HepG2 (cell line): ENCODE measurements at regions not wholly inside any gene's neighbourhood (a gene's known extent, or its start where the extent isn't known, plus 50 kb on each side); places are given as distances from the start of the nearest gene placed in this dataset.
A peak's percentile ranks its signal among the peaks of the same experiment; 100 is the strongest.

ENCODE experiments used
- ATAC-seq: fragments of 200-7000 bp; cut with Tn5 transposase; 3 replicates; pipeline ENCODE4 v1.9.1; 2020; ENCODE audit warnings: mild to moderate bottlenecking, moderate library complexity
- BruUV-seq: library from RNA; stranded (reverse); fragments of 400-500 nt; replicated peaks from 2 replicates; lab custom pipeline; 2021; lab: Mats Ljungman, UMichigan
- CTCF ChIA-PET: fragments of 300-600 bp; formaldehyde crosslinking; extraction: SDS; loops from one replicate; lab custom pipeline; 2021; ENCODE audit warnings: low total read pairs, inconsistent platforms, low intra/inter-chr PET ratio; lab: Yijun Ruan, JAX
- POLR2A ChIA-PET: fragments of 350-600 bp; sonication (Branson Sonifier 250); formaldehyde crosslinking; loops from one replicate; lab custom pipeline; 2020; ENCODE audit warnings: antibody characterized with exemption, inconsistent platforms; lab: Yijun Ruan, JAX
- DNase-seq: peaks from one replicate; pipeline ENCODE4 v3.0.0-alpha.2; 2015; ENCODE audit warnings: low spot score
- FAIRE-seq: peaks from 3 replicates; lab custom pipeline; 2011; peaks lifted over from hg19 to GRCh38; lab: Jason Lieb, UNC
- H2AFZ ChIP-seq: one replicate; pipeline ENCODE4 v1.6.1; 2011; ENCODE audit warnings: low read length, inconsistent platforms
- H3K27ac ChIP-seq: fragments of 300-600 bp; 3 replicates; pipeline ENCODE4 v1.8.0; 2011; ENCODE audit warnings: mixed run types, mild to moderate bottlenecking, mixed read lengths, low read length, inconsistent platforms; ENCODE audit not compliant: insufficient read depth; ENCODE audit errors: extremely low read length
- H3K27me3 ChIP-seq, 2 experiments: fragments of 200-600 bp in 1 of 2; 2 replicates in 1 of 2; 3 replicates in 1 of 2; pipeline versions ENCODE4 v1.6.0 to v1.8.0; 2011; ENCODE audit warnings: low read length in 2 of 2, mild to moderate bottlenecking in 2 of 2, moderate library complexity in 2 of 2, inconsistent platforms in 1 of 2; ENCODE audit not compliant: insufficient read depth in 2 of 2, control insufficient read depth in 1 of 2
- H3K36me3 ChIP-seq, 2 experiments: fragments of 200-600 bp in 1 of 2; replicated peaks in 1 of 2; 2 replicates in 1 of 2; 3 replicates in 1 of 2; pipeline versions ENCODE4 v1.5.1 to v1.8.0; 2011; ENCODE audit warnings: low read length in 2 of 2, inconsistent platforms in 1 of 2; ENCODE audit not compliant: insufficient read depth in 2 of 2, control insufficient read depth in 1 of 2
- H3K4me1 ChIP-seq: 2 replicates; pipeline ENCODE4 v1.5.1; 2012; ENCODE audit warnings: low read length, inconsistent platforms; ENCODE audit not compliant: insufficient read depth
- H3K4me2 ChIP-seq: 2 replicates; pipeline ENCODE4 v1.6.0; 2011; ENCODE audit warnings: low read depth, low read length, inconsistent platforms
- H3K4me3 ChIP-seq, 3 experiments: fragments of 200-600 bp in 1 of 3; sonication (generic), shearing (Covaris generic) in 1 of 3; replicated peaks in 1 of 3; 2 replicates each; pipeline ENCODE4 v1.5.1; 2011 to 2016; ENCODE audit warnings: low read length in 3 of 3, inconsistent platforms in 2 of 3, low read depth in 2 of 3, mild to moderate bottlenecking in 2 of 3, control low read depth in 1 of 3, mixed read lengths in 1 of 3; ENCODE audit not compliant: insufficient read depth in 1 of 3
- H3K79me2 ChIP-seq: one replicate; pipeline ENCODE4 v1.6.1; 2011; ENCODE audit warnings: low read length, inconsistent platforms; ENCODE audit not compliant: insufficient read depth
- H3K9ac ChIP-seq: 2 replicates; pipeline ENCODE4 v1.6.0; 2011; ENCODE audit warnings: mild to moderate bottlenecking, low read depth, low read length, inconsistent platforms; ENCODE audit not compliant: insufficient read depth
- H3K9me3 ChIP-seq: 2 replicates; pipeline ENCODE4 v1.5.1; 2012; ENCODE audit warnings: mild to moderate bottlenecking, low read length
- H4K20me1 ChIP-seq: 2 replicates; pipeline ENCODE4 v1.6.0; 2011; ENCODE audit warnings: inconsistent platforms, mild to moderate bottlenecking, low read length, moderate library complexity; ENCODE audit not compliant: insufficient read depth
- CCDC6 ChIP-seq: sonication (generic); formaldehyde crosslinking; IDR thresholded peaks from 2 replicates; pipeline ENCODE4 v1.8.1; 2022; ENCODE audit warnings: mild to moderate bottlenecking, missing genetic modification reagents, moderate library complexity
- CEBPB ChIP-seq: IDR thresholded peaks from 2 replicates; pipeline ENCODE4 v1.6.1; 2011; ENCODE audit warnings: low read depth, low read length, improper control_type of control experiment, borderline replicate concordance
- SP1 ChIP-seq, 2 experiments: fragments of 450-650 bp in 1 of 2; sonication (generic) in 1 of 2; formaldehyde crosslinking in 1 of 2; IDR thresholded peaks; 2 replicates each; pipeline versions ENCODE4 v1.4.0 to v1.6.1; 2016 to 2020; ENCODE audit warnings: missing genetic modification reagents in 1 of 2
- TMF1 ChIP-seq: sonication (generic); formaldehyde crosslinking; IDR thresholded peaks from 2 replicates; pipeline ENCODE4 v1.8.1; 2022; ENCODE audit warnings: low read depth, missing genetic modification reagents
- ZBTB34 ChIP-seq: sonication (generic); formaldehyde crosslinking; IDR thresholded peaks from 2 replicates; pipeline ENCODE4 v1.8.0; 2022; ENCODE audit warnings: mild to moderate bottlenecking, missing genetic modification reagents
- ZNF331 ChIP-seq: sonication (generic); formaldehyde crosslinking; IDR thresholded peaks from 2 replicates; pipeline ENCODE4 v1.4.0; 2020; ENCODE audit warnings: missing genetic modification reagents
- WGBS: methylation state at CpG from one replicate; pipeline ENCODE4 v1.1.6; 2017; ENCODE audit warnings: low lambda C conversion rate; 5-methylcytosine and 5-hydroxymethylcytosine counted together
- in situ Hi-C: cut with HindIII; loops from 2 replicates; pipeline ENCODE4 v1.10.0; 2017; ENCODE audit warnings: low pct_unique_long_range_greater_than_20kb; ENCODE audit not compliant: extremely low pct_ligation_motif_present
- intact Hi-C: fragments of 100-400 bp; cut with micrococcal nuclease; formaldehyde crosslinking; loops from one replicate; pipeline ENCODE4 v1.10.0; 2022; ENCODE audit not compliant: unreplicated experiment
- TF ChIP-seq, protein P1 (sequence below): sonication (generic); formaldehyde crosslinking; conservative IDR thresholded peaks from 2 replicates; pipeline ENCODE4 v1.4.0; 2020; ENCODE audit warnings: missing genetic modification reagents

DNA sequence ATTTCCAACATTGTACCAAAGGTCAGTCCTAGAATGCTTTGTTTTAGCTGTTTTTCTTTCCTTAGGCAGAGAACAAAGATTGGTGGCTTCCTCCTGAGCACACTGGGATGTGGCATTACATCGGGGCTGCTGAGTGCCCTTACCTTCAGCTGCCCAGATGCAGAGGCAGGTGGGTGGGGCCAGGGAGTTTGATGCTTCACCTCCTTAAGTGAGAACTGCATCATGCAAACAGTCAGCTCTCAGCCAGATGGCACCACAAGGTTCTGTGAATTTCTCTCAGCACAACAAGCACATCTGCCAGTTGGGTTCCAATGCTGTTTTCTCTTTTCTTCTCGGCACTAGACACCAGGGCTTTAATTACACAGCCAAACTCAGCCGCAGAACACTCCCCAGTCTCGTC, 87.4 kb upstream of the UBL3 start:
- CTCF ChIA-PET: no interaction called here
- in situ Hi-C loops: no loop called here
- FAIRE-seq (no peak), DNase-seq (no peak), ATAC-seq (no peak)
- H3K27ac ChIP-seq: no peak overlapping the region
- H3K4me2 ChIP-seq: no peak overlapping the region
- 7% methylated on average over 4 of the region's 4 CpGs for WGBS
- no TSS peak for BruUV-seq
- peaks cover 2 to 15% of the 10 kb centered on the region in 2 experiments; a peak in 2 of 5 replicates for H3K27me3 ChIP-seq
- no peak overlapping the region for H3K4me3 ChIP-seq
- no peaks in the 10 kb centered on the region for H3K9me3 ChIP-seq
- H3K79me2 ChIP-seq: no peaks in the 10 kb centered on the region
- H3K36me3 ChIP-seq: no peaks in the 10 kb centered on the region
- no peaks in the 10 kb centered on the region for H3K4me1 ChIP-seq
- intact Hi-C loops: no loop called here
- no peak for TF ChIP-seq ZNF331
- TF ChIP-seq SP1 (IDR thresholded peaks at IDR 0.05): no peak
- no peak for TF ChIP-seq SP1 (CRISPR knock-in tag; IDR thresholded peaks at IDR 0.05)
- no peak for TF ChIP-seq CCDC6 (CRISPR knock-in tag)
- no peak for TF ChIP-seq ZBTB34 (CRISPR knock-in tag)
- POLR2A ChIA-PET: no interaction called here
- no peak overlapping the region for H3K9ac ChIP-seq
- no peak overlapping the region for H2AFZ ChIP-seq
- no peaks in the 10 kb centered on the region for H4K20me1 ChIP-seq

DNA sequence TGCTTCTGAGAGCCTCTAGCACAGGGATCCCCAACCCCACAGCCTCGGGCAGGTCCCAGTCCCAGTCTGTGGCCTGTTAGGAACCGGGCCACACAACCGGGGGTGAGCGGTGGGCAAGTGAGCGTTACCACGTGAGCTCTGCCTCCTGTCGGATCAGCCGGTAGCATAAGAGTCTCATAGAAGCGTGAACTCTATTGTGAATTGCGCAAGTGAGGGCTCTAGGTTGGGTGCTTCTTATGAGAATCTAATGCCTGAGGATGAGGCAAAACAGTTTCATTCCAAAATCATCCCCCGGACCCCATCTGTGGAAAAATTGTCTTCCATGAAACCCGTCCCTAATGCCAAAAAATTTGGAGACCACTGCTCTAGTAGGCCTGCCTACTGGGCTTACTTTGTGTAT, 87.0 kb upstream of the UBL3 start:
- intact Hi-C loops: no loop called here
- ChIA-PET POLR2A (no interaction called here), CTCF (no interaction called here)
- H2AFZ ChIP-seq: no peak overlapping the region
- no peaks in the 10 kb centered on the region for H4K20me1 ChIP-seq
- no peak overlapping the region for H3K27ac ChIP-seq
- TF ChIP-seq CEBPB (peak; percentile 58; the same call in 1 of the 2 replicates), TMF1 (CRISPR knock-in tag) (no peak)
- TF ChIP-seq, protein P1, sequence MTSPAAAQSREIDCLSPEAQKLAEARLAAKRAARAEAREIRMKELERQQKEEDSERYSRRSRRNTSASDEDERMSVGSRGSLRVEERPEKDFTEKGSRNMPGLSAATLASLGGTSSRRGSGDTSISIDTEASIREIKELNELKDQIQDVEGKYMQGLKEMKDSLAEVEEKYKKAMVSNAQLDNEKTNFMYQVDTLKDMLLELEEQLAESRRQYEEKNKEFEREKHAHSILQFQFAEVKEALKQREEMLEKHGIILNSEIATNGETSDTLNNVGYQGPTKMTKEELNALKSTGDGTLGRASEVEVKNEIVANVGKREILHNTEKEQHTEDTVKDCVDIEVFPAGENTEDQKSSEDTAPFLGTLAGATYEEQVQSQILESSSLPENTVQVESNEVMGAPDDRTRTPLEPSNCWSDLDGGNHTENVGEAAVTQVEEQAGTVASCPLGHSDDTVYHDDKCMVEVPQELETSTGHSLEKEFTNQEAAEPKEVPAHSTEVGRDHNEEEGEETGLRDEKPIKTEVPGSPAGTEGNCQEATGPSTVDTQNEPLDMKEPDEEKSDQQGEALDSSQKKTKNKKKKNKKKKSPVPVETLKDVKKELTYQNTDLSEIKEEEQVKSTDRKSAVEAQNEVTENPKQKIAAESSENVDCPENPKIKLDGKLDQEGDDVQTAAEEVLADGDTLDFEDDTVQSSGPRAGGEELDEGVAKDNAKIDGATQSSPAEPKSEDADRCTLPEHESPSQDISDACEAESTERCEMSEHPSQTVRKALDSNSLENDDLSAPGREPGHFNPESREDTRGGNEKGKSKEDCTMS (CRISPR knock-in tag): no peak
- TF ChIP-seq, all 625 proteins: peak for 1
- no peak for ATAC-seq
- no peak for DNase-seq
- WGBS: 33% methylated on average over 5 of the region's 12 CpGs
- H3K27me3 ChIP-seq: peaks cover 2 to 15% of the 10 kb centered on the region in 2 experiments; a peak in 2 of 5 replicates
- FAIRE-seq: no peak
- H3K4me3 ChIP-seq: no peak overlapping the region
- H3K79me2 ChIP-seq: no peaks in the 10 kb centered on the region
- BruUV-seq: no TSS peak
- no peak overlapping the region for H3K9ac ChIP-seq
- no peaks in the 10 kb centered on the region for H3K9me3 ChIP-seq
- H3K36me3 ChIP-seq: no peaks in the 10 kb centered on the region
- H3K4me2 ChIP-seq: no peak overlapping the region
- H3K4me1 ChIP-seq: no peaks in the 10 kb centered on the region
- in situ Hi-C loops: no loop called here
